NCI-H748 (cell line): ENCODE measurements at regions not wholly inside any gene's neighbourhood (a gene's known extent, or its start where the extent isn't known, plus 50 kb on each side); places are given as distances from the start of the nearest gene placed in this dataset.
"Not testable (repeated sequence)": the region's sequence is repeated elsewhere in the genome, so short reads cannot be mapped to it uniquely, and the experiment has no call there.

ENCODE experiments used
- DNase-seq: peaks from one replicate; lab custom pipeline; 2025; ENCODE audit not compliant: unreplicated experiment; lab: John Stamatoyannopoulos, UW

GRCh38 chr20:60785301-60785700 lies 466.8 kb upstream of the CDH4 start:
- no peak for DNase-seq

- no peak for DNase-seq
Observed at GRCh38 chr20:60785785-60786184, 466.3 kb upstream of the CDH4 start.

GRCh38 chr20:60786686-60787217 lies 465.3 kb upstream of the CDH4 start:
- DNase-seq = no peak

DNA sequence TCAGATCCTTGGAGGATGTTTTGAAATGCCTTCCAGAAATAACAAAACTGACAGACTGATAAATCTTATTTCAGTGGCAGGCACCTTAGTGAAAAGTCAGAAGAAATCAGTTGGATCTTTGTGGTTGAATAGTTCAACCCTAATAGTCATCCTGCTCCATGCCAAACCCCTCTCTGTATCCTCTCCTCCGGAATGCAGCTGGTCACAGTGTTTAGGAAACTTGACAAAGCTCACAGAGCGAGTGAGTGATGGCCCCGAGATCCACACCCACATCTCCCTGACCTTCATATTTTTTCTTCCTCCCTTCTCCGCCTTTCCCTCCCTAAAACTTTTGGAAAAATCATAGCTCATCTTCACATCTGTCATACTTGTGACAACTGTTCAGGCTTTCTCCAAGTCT lies 464.8 kb upstream of the CDH4 start:
- DNase-seq = no peak

GRCh38 chr20:60788070-60788469 lies 464.0 kb upstream of the CDH4 start:
- no peak for DNase-seq

DNA sequence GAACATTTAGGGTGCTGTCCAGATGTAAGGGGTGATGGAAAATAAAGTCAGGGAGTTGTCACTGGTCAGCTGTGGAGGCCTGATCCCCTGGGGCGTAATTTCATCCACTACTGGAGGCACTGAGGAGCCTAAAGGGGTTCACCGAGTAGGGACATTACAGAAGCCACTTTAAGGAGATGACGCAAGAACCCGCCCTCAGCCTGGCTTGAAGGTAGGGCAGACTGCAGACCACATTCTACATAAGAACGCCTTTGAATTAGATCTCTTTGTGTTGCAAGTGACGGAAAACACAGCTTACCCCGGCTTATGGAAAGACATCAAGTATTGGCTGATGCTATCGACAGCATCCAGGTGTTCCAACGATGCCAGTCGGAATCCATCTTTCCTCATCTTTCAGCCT lies 462.7 kb upstream of the CDH4 start:
- DNase-seq = no peak

GRCh38 chr20:60790339-60790738 lies 461.7 kb upstream of the CDH4 start:
- DNase-seq = not testable (repeated sequence)

DNA sequence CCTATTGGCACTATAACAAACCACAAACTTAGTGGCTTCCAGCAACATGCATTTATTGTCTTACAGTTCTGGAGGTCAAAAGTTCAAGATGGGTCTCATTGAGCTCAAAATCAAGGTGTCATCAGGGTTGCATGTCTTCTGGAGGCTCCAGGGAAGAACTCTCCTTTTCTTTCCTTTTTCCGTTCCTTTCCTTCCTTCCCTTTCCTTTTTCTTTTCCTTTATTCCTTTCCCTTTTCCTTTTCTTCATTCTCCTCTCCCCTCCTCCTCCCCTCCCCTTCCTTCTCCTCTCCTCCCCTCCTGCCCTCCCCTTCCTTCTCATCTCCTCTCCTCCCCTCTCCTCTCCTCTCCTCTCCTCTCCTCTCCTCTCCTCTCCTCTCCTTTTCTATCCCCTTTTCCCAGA lies 460.2 kb upstream of the CDH4 start:
- no peak for DNase-seq

DNA sequence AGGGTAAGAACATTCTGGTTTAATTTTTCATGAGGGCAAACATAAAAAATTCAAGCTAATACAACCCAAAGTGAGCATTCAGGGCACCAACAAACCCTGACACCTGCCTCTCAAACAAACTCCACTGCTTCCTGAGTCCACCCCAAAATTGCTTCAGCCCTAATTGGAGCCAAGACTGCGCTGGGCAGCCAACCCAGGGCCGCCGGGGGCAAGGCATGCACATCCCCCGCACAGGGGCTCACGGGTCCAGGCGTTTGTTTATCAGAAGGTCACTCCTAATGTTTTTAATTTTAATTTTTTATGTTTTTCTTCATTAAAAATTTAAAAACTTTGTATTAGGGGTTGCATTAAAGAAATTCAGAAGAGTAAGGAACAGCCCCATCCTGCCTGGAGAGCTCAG lies 459.1 kb upstream of the CDH4 start:
- no peak for DNase-seq

GRCh38 chr20:60794674-60795073 lies 457.4 kb upstream of the CDH4 start:
- no peak for DNase-seq

DNA sequence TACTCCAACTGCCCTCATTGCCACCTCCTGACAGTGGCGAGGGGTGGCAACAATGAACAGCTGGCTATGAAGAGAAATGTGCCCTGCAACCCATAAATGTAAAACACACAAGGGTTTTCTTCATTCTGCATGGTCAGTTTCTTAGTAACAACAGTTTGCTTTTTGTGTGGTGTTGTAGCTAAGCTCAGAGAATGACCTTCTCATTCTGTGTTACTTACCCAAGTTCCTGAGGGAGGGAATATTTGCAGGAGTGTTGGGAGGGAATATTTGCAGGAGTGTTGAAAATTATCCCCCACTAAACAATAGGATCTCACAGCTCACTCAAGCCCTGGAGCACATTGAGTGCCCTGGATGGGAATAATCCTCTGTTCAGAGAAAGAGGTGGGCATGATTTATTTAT lies 456.4 kb upstream of the CDH4 start:
- no peak for DNase-seq

DNA sequence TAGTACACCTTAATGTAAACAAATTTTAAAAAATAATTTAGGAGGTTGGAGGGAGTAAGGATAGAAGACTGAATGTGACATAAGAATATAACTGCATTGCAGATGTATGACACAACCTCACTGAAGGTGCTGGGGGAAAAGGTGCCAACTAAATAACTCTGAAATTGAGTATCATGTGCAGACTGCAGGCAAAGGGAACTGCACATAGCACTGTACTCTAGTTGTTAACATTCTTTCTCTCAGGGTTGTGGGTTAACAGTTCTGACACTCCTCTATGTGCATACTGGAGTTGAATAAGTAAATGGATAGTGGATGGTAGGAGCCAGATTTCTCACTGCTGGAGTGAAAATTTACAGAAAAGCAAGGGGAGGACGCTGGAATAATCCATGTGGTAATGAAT lies 451.9 kb upstream of the CDH4 start:
- DNase-seq = no peak

DNA sequence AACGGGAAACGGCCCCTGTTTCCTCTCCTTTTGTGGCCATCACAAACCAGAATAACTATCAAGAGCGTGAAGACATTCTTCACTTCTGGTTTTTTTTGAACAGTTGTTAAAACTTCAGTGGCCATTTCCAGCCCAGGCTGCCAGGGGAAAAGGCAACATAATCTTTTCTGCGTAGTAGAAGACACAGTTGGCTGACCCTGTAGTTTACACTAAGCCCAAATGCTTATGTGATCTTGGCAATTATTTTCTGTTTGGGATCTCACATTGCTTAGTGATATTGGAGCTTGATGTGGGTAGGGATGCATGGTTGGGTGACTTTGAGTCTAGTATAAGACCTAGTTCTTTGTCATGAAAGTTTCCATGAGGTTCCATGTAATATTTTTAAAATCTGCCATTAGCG lies 449.4 kb upstream of the CDH4 start:
- no peak for DNase-seq

DNA sequence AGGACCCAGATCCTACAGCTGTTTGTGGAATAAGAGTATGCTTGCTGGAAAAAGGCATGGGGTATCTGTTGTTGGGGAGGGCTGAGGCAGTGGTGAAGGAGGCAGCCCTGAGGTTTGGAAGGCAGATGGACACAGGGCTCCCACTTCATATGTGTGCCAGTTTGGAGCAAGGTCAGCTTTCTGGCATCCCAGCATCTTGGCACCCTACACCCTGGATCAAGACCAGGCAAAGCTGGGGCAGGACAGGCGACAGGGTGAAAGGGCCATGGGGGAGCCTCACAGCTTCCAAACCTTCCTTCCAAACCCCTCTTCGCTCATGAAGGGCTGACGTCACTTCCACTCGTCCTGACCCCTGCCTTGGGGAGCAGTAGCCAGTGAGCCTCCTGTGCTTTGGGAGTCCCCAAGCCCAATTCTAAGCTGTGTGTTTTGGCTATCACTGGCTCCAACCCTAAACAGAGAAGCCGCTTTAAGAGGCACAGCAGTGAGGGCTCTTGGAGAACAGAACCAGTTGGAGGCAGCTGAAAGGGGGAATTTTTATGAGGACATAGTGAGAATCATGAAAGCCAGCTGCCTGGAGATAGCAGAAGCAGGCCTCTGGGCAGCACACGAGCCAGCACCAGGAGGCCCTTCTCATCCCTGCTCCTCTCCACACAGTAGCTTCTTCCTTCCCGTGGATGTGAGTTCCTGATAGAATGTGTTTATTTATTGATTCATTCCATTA lies 448.6 kb upstream of the CDH4 start:
- no peak for DNase-seq

DNA sequence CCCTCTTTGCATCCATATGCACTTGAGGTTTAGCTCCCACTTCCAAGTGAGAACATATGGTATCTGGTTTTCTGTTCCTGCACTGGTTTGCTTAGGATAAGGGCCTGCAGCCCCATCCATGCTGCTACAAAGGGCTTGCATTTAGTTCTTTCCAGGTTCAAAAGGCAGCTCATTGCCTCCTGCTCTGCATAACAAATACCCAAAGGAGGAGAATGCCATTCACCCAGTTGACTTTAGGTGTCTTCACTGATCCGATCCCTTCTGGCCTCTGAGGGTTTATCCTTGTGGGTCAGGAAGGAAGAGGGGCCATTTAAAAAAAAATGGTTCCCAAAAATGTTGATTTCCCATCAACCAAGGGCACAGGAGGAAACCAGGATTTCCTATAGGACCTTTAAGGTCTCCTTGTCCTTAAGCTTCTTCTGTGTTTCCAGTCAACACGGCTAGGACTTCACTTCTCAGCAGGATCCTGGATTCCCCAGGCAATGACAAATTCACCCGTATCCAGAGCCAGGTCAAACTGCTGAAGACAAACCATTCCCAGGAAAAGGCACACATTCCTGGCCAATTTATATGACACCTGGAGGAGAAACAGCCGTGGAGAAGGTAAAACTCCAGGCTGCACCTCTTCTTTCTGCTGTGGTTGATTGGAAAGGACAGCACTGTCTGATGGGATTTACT lies 447.7 kb upstream of the CDH4 start:
- DNase-seq = no peak

DNA sequence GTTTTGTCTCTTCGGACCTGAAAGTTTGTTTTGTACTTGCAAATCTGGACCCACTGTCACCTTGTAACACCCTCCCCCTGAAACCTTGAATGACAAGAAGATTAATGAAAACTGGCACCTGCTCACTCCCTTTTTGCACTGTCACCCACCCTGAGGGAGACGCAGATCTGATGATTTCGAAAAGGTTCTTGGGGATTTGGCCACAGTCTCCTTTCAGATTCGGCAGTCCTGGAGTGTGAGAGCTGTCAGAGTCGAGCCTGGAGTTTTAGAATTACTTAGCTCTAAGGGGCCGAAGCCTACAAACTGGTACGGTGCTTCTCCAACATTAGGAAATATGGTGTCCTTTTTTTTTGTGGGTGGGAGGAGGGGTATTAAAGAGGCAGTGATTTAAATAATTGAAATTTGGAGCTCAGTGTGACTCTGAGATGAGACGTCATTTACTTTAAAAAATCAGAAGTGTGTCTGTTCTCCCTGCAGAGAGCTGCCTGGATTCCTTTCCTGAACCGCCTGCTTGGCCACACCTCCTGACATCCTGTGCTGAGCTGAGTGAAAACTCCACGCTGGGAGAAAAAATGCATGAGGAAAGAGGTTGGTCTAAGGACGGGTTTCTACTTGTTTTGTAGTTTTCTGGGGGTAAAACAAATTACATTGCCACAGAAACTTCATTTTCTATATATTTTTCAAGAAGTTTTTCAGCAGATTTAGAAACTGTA lies 447.0 kb upstream of the CDH4 start:
- DNase-seq = no peak

- DNase-seq = no peak
Observed at GRCh38 chr20:60806354-60806753, 445.7 kb upstream of the CDH4 start.

DNA sequence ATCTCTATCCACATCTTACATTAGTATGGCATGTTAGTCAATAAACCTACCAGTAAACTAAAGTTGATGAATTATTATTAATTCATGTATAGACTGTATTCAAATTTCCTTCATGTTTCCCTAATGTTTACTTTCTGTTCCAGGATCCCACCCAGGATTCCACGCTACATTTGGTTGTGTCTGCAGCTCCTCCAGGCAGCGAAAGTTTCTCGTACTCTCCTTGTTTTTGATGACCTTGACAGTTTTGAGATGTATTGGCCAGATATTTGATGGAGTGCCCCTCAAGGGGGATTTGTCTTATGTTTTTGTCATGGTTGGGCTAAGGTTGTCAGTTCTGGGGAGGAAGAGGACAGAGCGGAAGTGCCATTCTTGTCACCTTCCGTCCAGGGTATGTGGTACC lies 445.2 kb upstream of the CDH4 start:
- DNase-seq = no peak

DNA sequence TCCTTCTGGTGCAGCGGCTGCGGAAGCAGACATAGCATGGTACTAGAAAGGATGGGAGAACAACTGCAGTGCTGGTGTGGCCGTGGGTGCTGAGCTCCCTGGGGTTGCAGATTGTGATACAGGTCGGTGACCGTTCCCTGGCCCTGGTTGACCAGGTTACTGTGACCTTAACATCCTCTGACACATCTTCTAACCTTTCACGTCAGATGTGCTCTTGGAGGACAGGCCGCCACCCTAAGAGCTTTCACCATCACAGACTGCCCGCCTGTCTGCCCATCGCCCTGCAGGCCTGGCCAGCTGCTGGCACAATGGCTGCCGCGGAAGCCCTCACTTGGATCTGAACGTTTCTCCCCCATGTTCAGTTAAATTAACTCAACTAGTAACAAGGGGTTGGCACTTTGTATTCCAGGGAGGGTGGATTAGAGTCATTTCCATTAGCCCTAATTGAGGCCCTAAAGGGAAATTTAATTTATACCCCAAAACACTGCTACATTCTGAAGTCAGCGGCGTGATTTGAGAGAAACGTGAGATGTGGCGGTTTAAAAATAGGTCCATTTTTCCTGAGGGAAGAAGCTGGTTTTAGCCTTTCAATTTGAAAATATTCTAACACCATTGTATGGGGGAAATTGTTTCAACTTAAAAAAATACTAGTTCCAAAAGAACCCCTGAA lies 443.9 kb upstream of the CDH4 start:
- DNase-seq = no peak

DNA sequence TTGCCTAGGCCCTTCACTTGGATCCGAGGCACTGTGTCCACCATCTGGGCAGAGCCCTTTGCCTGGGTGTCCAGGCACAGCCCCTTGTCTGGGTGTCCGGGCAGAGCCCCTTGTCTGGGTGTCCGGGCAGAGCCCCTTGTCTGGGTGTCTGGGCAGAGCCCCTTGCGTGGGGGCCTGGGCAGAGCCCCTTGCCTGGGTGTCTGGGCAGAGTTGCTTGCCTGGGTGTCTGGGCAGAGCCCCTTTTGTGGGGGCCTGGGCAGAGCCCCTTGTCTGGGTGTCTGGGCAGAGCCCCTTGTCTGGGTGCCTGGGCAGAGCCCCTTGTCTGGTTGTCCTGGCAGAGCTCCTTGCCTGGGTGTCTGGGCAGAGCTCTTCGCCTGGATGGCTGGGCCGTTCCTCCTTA lies 443.4 kb upstream of the CDH4 start:
- DNase-seq = no peak

DNA sequence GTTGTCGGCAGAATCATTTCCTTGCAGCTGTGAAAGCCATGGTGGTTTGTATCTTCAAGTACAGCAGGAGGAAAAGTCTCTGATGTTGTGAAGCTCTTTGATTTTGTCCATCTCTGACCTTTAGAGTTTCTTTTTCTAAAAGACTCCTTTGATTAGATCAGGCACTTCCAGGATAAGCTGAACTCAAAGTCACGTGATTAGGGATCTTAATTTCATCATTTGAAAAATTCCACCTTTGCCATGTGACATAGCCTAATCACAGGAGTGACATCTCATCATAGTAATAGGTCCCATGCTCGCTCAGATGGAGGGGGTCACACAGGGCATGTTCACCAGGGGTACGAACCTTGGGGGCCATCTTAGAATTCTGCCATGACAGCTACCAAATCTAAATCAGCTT lies 441.5 kb upstream of the CDH4 start:
- DNase-seq = no peak

DNA sequence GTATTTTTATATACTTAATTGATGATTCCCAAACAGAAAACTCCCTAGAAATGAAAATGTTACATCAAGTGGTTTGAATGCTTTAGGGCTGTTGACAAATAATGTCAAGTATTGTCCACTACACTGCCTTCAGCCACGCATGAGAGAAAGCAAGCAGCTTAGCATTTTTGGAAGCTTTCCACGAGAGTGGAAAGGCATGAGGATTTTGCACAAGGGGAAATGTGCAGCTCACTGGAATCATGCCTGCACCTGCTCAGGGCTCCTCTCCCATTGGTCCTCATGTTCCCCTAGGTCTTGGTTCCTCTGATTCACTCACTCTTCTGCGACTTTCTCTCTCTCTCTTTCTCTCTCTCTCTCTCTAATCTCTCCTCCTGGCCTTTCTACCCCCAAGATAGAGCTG lies 439.5 kb upstream of the CDH4 start:
- DNase-seq = no peak
